ENCODE measurements at regions not wholly inside any gene's neighbourhood (a gene's known extent, or its start where the extent isn't known, plus 50 kb on each side); places are given as distances from the start of the nearest gene placed in this dataset.

- POLR2A ChIA-PET, result no interaction called here
- no TSS peak for BruUV-seq (replicated peaks)
- in situ Hi-C loops (cut with MboI), result no loop called here
- H3K4me3 ChIP-seq, result no peak overlapping the region
- no peak overlapping the region for H2AFZ ChIP-seq (ENCODE audit: low read depth, low read length)
- no peaks in the 10 kb centered on the region for H3K9me1 ChIP-seq (ENCODE audit: control insufficient read depth, insufficient read depth, low read length)
- no peak for FAIRE-seq
- CTCF ChIA-PET (ENCODE audit: low intra/inter-chr PET ratio), result no interaction called here
- no peaks in the 10 kb centered on the region for H3K27me3 ChIP-seq (ENCODE audit: control insufficient read depth in 2 of 2, insufficient read depth in 2 of 2, low read length in 2 of 2)
- H3K9me3 ChIP-seq (replicated peaks; ENCODE audit: control insufficient read depth, insufficient read depth, low read depth, low read length), result no peaks in the 10 kb centered on the region
- WGBS (ENCODE audit: insufficient coverage, low coverage, missing lambda C conversion rate), result 0% methylated on average over 1 of the region's 1 CpG
- DNase-seq (ENCODE audit: extremely low read depth in 1 of 4, low spot score in 3 of 4), result no peak
- no peak overlapping the region for H3K4me2 ChIP-seq (ENCODE audit: insufficient read depth, low read length)
- no peaks in the 10 kb centered on the region for H3K36me3 ChIP-seq (ENCODE audit: control insufficient read depth, insufficient read depth, low read length)
- no peak for ATAC-seq
- TF ChIP-seq ATF2 (CRISPR knock-in tag; IDR thresholded peaks at IDR 0.05) (no peak), TFAM (CRISPR knock-in tag; conservative IDR thresholded peaks at IDR 0.05) (no peak), ZFPM2 (CRISPR knock-in tag; IDR thresholded peaks at IDR 0.05) (no peak), TRIM25 (IDR thresholded peaks at IDR 0.05; ENCODE audit: borderline replicate concordance) (no peak), ZKSCAN3 (CRISPR knock-in tag; IDR thresholded peaks at IDR 0.05) (no peak), KAT8 (IDR thresholded peaks at IDR 0.05; ENCODE audit: low read depth) (no peak), ZNF584 (CRISPR knock-in tag; IDR thresholded peaks at IDR 0.05; ENCODE audit: low read depth) (no peak), EP400 (IDR thresholded peaks at IDR 0.05) (no peak), PHB (CRISPR knock-in tag; IDR thresholded peaks at IDR 0.05) (no peak), NEUROD1 (IDR thresholded peaks at IDR 0.05; ENCODE audit: borderline replicate concordance, low read depth, low read length, partially characterized antibody) (no peak), RBM34 (IDR thresholded peaks at IDR 0.05; ENCODE audit: borderline replicate concordance, insufficient read depth, low read length) (no peak), POLR2H (tag; IDR thresholded peaks at IDR 0.05; ENCODE audit: low read depth) (no peak), CHAMP1 (IDR thresholded peaks at IDR 0.05) (no peak), OTX1 (CRISPR knock-in tag; IDR thresholded peaks at IDR 0.05) (no peak)
- no peak overlapping the region for H3K27ac ChIP-seq (ENCODE audit: extremely low read depth, low read depth, low read length)
- no peak overlapping the region for H3K9ac ChIP-seq (ENCODE audit: insufficient read depth in 1 of 2, low read depth in 2 of 2, low read length in 2 of 2)
- intact Hi-C loops (cut with micrococcal nuclease), result no loop called here
- H3K79me2 ChIP-seq (ENCODE audit: control insufficient read depth, insufficient read depth, low read length), result no peaks in the 10 kb centered on the region
- no peaks in the 10 kb centered on the region for H4K20me1 ChIP-seq (replicated peaks; ENCODE audit: control insufficient read depth, insufficient read depth, low read length)
- no peaks in the 10 kb centered on the region for H3K4me1 ChIP-seq (replicated peaks in 1 of 2; ENCODE audit: control insufficient read depth in 2 of 2, insufficient read depth in 2 of 2, low read length in 2 of 2)
Observed at GRCh38 chr13:37345869-37346268, 240.4 kb upstream of the CSNK1A1L start.
